DMS 273 treated with DMSO at 0.1 percent for 48 hours (cell line): ENCODE measurements at regions not wholly inside any gene's neighbourhood (a gene's known extent, or its start where the extent isn't known, plus 50 kb on each side); places are given as distances from the start of the nearest gene placed in this dataset.
"Not testable (repeated sequence)": the region's sequence is repeated elsewhere in the genome, so short reads cannot be mapped to it uniquely, and the experiment has no call there.

Experiments
- DNase-seq: peaks from one replicate; lab custom pipeline; 2025; lab: John Stamatoyannopoulos, UW

- DNase-seq = peak; percentile 61
These were observed 71.6 kb upstream of the CASZ1 start for GRCh38 chr1:10867914-10868598.

DNA sequence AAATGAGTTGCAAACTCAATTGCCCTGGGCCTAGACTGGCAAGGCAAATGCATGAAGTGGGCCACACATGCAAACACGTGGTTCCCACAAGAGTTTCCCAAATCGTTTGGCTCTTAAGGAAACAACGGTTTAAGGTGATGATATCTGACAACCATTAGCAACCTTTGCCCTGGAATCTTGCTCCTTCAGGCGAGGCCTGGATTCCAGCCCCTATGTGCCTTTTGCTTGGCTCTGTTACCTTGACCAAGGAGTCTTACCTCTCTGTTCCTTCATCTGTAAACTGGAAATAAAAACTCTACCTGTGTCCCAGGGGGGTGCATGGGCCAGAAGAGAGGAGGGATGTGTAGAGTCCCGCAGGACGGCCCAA is 72.1 kb upstream of the CASZ1 start:
- DNase-seq = no peak

- no peak for DNase-seq
These were observed 73.5 kb upstream of the CASZ1 start for GRCh38 chr1:10869933-10870332.

DNA sequence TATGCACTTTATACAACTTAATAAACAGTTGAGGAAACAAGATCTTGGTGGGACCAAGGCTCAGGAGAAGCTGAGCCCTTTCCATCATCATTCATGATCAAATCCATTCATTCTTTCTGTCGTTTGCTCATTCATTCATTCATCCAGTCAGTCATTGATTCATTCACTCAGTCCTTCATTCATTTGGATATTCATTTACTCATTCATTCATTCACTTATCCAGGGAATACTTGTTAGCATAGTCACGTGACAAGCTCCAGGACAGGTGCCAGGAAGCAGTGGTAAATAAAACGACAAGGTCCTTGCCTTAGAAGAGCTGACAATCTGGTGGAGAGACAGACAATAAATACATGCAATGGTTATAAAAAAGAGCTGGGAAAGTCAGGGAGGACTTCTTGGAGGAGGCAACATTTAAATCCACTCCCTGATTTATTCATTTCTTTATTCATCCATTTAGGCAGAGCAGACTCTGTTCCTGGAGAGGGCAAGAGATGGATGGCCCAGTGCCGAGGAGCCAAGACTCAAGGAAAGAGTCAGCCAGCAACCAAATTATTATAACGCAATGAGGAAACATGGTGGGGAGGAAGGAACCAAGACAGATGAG is 74.1 kb upstream of the CASZ1 start:
- no peak for DNase-seq

DNA sequence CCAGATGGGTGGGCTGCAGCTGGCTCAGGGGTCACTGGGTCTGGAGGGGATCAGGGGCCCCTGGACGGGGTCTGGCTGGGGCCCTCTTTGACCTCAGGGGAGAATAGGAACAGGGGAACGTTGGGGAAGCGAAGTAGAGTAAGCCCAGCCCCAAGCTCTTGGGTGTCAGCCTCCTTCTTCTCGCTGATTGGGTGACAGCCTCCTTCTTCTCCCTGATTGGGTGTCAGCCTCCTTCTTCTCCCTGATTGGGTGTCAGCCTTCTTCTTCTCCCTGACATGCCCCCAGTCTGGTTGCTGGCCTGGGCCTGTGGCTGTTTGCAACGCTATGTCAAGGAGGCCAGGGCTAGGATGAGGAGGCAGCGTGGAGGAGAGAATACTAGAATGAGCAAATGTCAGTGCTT is 76.7 kb upstream of the CASZ1 start:
- no peak for DNase-seq

DNA sequence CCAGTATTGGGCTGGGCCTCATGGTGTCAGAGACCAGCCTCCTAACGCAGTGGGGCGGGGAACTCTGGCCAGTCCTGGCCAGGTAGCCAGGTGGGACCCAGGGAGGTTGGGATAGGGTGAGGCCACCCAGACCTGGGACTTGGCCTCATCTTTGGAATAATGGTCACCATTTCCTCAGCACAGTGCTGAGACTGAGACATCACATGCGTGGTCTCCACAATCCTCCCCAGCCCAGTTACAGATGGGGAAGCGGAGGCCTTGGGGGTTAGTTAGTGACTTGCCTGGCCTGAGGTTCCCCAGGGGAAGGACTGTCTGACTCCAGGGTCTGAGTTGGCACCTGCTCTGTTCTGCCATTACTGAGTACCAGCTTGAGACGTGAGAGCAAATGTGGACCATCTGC is 77.9 kb upstream of the CASZ1 start:
- DNase-seq = no peak

DNA sequence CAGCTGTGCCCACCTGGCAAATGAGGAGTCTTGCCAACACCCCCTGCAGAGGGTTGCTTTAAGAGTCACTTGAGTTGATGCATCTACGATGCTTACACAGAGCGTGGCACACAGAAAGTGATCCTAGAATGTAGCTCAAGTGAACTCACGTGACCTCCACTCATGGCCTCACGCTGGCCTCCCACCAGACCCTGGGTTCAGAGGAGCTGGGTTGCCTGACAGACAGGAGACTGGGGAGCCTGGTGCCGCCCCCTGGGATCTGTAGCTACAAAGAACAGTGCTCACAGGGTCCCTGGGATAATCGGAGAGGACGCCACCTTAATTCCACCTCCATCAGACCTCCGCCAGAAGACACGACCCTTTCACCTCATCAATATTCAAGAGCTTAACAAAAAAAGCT is 81.4 kb upstream of the CASZ1 start:
- no peak for DNase-seq

DNA sequence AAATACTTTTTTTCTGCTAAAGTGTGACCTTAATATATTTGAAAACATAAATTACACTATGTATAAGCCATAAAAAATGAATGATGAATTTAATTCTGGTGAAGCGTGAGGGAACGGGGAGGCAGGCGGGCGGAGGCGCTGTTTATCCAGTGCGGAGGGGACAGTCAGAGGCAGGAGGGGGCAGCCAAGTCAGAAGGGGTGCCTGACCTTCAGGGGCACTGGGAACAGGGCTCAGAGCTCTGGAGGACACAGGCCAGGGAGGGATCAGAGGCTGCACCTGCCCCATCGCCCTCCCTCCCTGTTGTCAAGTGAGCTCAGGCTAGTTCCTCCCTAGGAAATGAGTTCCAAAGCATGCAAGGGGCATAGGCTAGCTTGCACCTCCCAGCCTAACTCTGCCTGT is 82.0 kb upstream of the CASZ1 start:
- DNase-seq = no peak

DNA sequence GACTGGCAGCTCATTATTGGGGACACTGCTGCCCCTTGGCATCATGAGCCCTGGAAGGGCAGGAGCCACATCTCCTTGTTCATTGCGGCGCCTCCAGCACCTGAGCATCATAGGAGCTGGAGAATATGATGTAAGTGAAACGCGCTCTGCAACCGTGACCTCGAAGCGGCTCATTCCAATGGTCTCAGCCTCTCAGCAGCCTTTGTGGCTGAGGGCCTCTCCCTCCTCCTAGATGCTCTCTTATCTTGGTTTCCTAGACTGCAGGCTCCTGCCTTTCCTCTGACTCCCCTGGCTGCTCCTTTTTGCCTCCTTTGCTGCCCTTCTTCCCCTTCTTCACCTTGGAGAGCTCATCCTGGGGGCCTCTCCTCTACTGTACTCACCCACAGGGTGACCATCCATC is 83.6 kb upstream of the CASZ1 start:
- DNase-seq = no peak

GRCh38 chr1:10881046-10881445 is 84.6 kb upstream of the CASZ1 start:
- DNase-seq = no peak

GRCh38 chr1:10882069-10882468 is 85.6 kb upstream of the CASZ1 start:
- DNase-seq = no peak

GRCh38 chr1:10887032-10887431 is 90.6 kb upstream of the CASZ1 start:
- DNase-seq = not testable (repeated sequence)

DNA sequence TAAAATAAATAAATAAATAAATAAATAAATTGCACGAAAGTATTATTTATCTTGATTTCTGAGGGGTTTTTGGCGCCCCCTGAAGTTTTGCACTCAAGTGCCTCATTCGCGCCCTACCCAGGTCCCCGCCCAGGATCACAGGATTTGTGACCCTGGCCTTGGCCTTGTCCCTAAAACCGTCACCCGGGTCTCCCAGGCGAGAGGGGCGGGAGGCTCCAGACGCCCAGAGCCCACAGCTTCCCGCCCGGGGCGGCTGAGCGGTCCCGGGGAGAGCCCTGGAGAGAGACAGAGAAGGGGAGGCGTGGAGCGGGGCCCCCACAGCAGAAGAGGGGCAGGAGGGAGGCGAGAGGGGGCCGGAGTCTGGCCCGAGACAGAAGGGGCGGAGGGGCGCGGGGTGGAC is 91.8 kb upstream of the CASZ1 start:
- DNase-seq = no peak

- no peak for DNase-seq
These were observed 92.6 kb upstream of the CASZ1 start for GRCh38 chr1:10888791-10889649.

DNA sequence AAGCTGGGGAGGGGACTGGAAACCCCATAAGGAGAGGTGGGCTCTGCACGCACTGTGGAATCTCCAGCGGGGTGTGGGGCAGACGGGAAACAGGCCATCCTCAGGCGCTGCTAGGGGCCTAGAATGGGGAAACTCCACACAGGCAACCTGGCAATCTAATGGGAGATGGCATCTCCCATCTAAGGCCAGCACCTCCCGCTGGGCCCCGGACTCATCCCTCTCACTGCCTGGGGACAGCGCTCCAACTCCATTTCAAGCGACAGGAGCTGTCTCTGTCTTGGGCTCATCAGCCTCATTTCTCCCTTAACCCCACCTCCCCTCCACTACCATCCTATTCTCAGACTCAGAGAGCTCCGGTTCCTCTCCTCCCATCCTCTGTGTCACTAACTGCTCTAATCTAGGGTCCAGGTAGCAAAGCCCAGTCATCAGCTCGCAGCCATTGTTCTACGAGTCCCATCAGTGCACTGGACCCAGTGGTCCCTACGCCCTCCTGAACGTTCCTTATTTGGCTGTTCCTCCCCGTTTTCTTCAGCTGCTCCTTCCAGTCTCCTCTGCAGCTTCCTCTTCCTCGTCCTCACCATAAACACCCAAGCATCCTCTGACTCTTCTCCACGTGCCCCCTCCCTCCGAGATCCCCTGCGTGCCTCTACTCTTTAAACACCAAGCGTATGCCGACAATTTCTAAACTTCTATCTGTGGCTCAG is 93.4 kb upstream of the CASZ1 start:
- no peak for DNase-seq

DNA sequence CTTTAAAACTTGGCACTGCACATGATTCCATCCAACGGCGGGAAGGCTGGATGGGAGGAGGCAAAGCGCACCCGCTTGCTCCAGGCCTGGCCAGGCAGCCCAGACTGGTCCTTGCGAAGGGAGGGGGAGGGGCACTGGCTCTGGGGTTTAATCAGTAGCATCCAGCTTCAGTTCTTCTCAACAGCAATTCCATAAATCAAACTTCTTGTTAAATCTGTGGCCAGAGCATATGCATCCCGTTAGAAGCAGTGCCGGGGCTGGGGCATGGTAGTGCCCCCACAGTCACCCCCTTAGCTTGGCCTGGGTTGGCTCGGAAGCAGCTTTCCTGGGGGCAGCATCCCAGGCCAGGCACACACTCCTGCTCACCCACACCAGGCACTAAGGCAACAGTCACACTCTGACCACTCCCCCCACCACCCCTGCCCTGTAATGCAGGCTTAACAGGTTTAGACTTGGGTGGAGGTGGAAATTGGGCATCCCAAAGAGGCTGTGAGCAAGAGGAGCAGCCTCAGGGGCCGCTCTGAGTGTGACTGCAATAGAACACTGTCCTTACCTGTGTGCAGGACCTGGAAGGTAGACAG is 94.1 kb upstream of the CASZ1 start:
- DNase-seq = no peak

DNA sequence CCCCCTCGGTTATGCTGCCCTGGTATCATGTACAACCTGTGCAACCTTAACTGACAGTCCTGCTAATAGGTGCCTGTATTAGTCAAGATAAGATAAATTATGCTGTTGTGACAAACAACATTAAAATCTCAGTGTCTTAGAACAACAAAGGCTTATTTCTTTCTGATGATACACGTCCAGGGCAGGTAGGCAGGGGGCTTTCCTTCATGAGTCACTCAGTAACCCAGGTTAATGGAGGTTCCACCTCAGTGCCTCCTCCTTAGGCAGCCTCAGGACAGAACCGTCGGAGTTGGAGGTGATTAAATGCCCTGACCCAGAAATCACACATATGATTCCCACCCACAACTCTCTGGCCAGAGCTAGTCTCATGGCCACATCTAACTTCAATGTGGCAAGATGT is 94.6 kb upstream of the CASZ1 start:
- DNase-seq = no peak

- DNase-seq = no peak
These were observed 96.0 kb upstream of the CASZ1 start for GRCh38 chr1:10892138-10893065.

DNA sequence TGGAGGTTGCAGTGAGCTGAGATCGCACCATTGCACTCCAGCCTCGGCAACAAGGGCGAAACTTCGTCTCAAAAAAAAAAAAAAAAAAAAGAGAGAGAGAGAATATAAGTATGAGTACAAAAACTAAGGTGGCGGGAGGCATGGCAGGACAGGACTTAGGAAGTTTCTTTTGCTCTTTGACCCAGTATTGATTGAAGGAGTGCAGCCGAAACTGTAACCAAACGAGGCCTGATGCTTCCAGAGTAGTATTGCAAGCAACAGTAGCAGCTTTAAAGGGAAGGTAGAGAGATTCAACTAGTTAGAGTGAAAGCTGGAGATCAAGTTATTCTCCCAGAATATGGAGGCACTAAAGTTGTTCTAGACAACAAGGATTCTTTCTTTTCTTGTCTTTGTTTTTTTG is 99.2 kb upstream of the CASZ1 start:
- DNase-seq = no peak

GRCh38 chr1:10896673-10897072 is 100.2 kb upstream of the CASZ1 start:
- no peak for DNase-seq

GRCh38 chr1:10897321-10897980 is 101.0 kb upstream of the CASZ1 start:
- DNase-seq = no peak
